SK-N-DZ (cell line): ENCODE measurements at regions not wholly inside any gene's neighbourhood (a gene's known extent, or its start where the extent isn't known, plus 50 kb on each side); places are given as distances from the start of the nearest gene placed in this dataset.

Experiments used
- DNase-seq: peaks from one replicate; pipeline ENCODE4 v3.0.0-alpha.2; 2015; ENCODE audit warnings: low spot score

- DNase-seq: no peak
Observed at GRCh38 chr15:52893338-52893737, 103.2 kb upstream of the ONECUT1 start.

DNA sequence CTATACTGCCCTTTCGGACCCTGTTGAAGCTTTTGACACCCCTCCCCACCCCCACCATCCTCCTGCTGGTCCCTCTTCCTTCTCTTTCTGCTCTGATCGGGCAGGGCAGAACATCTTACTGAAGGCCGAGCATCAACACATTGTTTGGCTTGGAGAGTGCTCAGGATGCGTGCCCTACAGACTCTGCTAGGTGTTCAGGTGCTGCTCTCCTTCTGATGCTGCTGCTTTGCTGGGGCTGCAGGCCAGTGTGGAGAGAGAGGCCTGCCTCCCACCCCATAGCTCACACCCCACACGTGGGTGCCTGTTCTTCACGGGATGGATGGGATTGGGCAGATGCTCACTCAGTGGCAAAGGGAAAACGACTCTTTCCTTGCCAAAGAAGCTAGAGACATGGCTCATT lies 89.8 kb upstream of the ONECUT1 start:
- no peak for DNase-seq

DNA sequence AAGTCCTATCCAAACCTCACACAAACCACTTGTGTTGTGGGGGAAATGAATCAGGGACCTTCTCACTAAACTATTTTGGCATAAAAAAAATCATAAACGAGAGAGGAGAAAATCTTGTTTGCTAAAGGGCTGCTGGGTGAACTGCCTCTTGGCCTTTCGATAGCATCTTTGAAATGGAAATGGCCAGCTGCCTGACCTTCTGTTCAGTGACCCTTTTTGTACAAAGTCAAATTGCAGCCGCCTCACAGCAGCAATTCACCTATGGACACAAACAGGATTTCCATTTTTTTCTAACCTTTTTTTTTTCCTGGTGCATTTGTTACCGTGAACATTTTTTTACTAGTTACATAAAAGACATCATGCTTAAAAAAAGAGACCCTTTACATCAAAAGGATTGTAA lies 89.0 kb upstream of the ONECUT1 start:
- DNase-seq: no peak

- no peak for DNase-seq
Observed at GRCh38 chr15:52876991-52877663, 87.0 kb upstream of the ONECUT1 start.

DNA sequence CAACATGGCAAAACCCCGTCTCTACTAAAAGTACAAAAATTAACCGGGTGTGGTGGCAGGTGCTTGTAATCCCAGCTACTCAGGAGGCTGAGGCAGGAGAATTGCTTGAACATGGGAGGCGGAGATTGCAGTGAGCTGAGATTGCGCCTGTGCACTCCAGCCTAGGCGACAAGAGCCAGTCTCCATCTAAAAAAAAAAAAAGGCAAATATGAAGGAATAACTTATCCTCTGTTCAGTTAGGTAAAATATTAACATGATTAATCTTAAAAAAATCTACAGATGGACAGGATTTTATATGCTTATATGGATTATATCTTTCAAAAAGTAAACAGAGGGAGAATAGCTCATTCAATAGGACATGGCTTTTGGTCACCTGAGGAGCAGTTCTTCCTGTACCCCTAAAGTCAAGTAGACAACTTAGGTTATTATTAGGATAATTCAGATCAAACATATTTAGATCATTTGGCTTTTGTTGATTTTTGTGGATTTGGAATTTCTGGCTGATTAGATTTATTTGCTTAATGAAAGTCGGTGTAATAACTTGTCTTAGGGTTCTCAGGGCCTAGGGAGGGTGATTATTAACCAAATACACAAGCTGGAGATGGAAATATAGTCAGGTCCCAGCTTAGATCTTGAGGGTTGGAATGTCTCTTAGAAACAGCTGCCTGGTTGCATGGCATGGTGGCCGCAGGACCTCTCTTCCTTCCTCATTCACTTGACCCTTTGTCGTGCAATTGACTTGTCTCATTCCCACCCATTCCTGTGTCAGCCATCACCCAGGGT lies 82.1 kb upstream of the ONECUT1 start:
- no peak for DNase-seq

DNA sequence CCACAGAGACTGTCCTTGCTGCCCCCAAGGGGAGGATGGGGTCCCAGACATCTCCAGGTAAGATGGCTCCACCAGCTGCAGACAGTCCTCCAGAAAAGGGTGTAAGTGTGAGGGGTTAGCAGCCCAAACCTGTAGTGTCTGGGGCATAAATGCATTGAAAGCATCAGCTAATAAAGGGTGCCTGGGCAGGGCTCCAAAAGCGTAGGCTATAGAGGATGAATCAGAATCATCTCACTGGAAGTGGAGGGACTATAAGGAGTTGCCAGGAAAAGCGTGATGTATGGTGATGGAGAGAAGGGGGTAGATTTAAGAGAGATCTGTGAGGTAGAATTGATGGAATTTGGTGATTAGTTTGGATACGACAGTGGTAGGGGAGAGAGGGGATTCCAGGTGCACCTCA lies 79.9 kb upstream of the ONECUT1 start:
- DNase-seq: no peak

DNA sequence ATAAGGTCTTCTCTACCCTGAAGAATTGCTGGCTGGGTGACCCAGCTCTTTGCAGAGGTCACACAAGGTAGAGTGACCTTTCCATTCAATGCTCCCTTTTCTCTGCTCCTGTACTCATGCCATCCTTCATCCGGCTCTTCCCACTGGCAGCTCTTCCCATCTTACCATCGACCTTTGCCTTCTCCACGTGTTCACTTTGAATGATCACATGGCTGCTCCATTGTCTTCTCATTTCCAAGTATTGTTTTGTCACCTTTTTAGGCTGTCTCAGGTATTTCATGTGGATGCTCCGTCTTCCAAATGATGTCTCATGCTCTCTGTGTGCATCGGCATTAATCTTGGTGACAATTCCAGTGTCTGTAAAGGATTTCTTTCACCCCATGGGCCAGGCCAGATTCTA lies 76.6 kb upstream of the ONECUT1 start:
- DNase-seq: no peak

DNA sequence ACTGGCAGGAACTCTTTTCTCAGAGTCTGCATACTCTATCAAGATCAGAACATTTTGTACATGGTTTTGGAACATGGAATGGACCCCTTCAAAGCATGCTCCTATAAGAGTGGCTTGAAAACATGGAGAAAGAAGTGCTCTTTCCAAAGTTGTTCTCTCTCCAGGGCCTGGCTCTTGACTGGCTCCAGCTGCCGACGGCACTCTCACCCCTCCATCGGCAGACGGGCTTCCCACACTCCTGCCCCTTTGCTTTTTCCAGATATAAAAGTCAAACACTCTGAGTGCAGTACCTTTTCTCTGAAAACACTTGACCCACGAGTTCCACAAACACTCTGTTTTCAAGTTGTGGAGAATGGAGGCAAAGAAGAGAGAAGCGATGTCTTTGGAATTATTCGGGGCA lies 72.5 kb upstream of the ONECUT1 start:
- DNase-seq: no peak

DNA sequence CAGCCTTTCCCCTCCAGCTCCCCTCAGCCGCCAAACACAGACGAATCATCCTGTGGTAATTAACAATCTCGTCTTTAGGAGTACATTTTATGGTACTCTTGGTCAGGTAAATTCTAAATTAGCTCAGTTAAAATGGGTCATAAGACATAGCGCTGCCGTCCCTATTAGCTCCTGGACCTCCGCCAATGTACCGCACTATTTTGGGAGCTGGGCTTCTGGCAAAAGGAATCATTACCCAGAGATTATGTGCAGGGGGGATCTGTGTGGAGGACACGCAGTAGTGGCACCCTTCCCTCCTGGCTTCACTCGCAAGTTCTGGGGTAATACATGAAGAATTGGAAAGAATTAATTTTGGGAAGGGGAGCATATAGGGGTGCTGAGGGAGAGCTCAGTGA lies 68.6 kb upstream of the ONECUT1 start:
- no peak for DNase-seq

DNA sequence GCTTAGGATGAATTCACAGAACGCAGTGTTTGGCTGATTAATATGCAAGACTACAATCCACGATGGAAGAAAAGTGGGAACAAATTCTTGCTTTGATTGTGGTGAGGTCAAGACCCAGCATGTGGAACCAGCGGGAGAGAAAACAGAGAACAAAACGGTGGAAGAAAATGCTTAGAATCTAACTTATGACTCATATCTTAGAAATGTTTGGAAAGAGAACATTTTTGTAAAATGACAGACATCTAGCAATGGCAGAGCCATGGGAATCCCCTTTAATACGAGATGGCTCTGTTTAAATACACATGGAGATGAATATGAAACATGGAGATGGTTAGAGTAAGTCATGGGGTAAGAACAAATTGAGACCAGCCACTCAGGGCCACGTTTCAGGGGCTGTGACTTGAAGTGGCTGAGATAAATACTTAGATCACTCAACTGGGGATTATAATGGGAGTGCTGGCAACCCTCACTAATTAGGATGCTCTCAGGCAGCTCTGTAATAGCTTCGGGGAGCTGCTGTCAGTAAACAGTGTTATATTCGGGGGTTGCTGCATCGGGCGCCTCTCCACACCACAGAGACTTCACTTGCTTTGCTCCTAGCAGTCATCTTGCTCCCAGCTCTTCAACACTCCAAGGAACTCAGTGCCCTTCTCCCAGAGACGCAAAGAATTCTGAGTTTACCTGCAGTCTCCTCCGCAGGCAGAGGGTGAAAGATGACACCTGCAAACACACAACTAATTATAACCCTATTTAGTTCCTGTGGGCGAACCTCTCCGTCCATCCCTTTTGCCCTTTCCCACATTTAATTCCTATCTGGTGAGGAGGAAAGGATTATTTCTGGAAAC lies 68.0 kb upstream of the ONECUT1 start:
- no peak for DNase-seq

GRCh38 chr15:52857471-52857870 lies 67.3 kb upstream of the ONECUT1 start:
- DNase-seq: no peak

DNA sequence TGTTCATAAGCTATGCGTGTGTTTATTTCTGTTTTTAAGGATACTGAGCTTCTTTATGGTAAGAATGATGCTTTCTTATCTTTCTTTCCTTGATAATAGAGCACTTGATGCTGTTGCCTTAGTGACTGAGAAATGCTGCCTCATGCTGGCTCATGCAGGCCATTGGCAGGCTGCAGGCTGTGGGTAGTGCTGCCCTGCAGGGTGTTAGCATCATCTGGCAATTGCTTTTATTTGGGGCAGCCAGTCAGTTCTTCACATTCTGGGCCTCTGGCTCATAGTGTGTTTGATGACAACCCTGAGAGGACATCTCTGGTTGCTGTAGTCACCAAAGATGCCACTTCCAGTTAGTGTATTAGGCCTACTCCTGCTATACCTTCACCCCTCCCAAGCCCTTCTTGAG lies 66.2 kb upstream of the ONECUT1 start:
- DNase-seq: no peak

GRCh38 chr15:52855157-52855556 lies 65.0 kb upstream of the ONECUT1 start:
- no peak for DNase-seq

DNA sequence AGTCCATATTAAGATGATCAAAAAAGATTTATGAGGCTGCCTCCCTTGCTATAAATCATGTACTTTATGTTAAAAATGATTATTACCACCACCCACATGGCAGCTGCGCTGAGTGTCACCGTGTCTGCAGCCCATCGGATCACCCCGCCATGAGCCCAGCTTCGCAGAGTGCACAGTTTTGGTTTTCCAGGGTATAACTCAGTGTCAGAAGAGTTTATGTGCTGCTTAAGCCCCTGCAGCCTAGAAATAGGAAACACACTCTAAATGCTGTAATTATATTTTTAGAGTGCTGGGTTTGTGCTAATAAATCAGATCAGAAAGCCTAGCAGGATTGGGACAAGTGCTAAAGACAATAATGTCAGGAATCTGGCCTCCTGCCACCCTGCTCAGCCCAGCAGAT lies 54.7 kb upstream of the ONECUT1 start:
- DNase-seq: no peak
